ENCODE measurements at regions not wholly inside any gene's neighbourhood (a gene's known extent, or its start where the extent isn't known, plus 50 kb on each side); places are given as distances from the start of the nearest gene placed in this dataset.
"Not testable (repeated sequence)": the region's sequence is repeated elsewhere in the genome, so short reads cannot be mapped to it uniquely, and the experiment has no call there.

- no peaks in the 10 kb centered on the region for H3K36me3 Mint-ChIP-seq
- no peaks in the 10 kb centered on the region for H3K27me3 Mint-ChIP-seq
- H3K9me3 Mint-ChIP-seq, result no peaks in the 10 kb centered on the region
- no peak overlapping the region for H3K27ac Mint-ChIP-seq
- no peaks in the 10 kb centered on the region for H3K4me1 Mint-ChIP-seq
- H3K4me3 Mint-ChIP-seq, result no peak overlapping the region
Observed at GRCh38 chr6:165012183-165012582, 297.2 kb downstream of the C6orf118 start.

DNA sequence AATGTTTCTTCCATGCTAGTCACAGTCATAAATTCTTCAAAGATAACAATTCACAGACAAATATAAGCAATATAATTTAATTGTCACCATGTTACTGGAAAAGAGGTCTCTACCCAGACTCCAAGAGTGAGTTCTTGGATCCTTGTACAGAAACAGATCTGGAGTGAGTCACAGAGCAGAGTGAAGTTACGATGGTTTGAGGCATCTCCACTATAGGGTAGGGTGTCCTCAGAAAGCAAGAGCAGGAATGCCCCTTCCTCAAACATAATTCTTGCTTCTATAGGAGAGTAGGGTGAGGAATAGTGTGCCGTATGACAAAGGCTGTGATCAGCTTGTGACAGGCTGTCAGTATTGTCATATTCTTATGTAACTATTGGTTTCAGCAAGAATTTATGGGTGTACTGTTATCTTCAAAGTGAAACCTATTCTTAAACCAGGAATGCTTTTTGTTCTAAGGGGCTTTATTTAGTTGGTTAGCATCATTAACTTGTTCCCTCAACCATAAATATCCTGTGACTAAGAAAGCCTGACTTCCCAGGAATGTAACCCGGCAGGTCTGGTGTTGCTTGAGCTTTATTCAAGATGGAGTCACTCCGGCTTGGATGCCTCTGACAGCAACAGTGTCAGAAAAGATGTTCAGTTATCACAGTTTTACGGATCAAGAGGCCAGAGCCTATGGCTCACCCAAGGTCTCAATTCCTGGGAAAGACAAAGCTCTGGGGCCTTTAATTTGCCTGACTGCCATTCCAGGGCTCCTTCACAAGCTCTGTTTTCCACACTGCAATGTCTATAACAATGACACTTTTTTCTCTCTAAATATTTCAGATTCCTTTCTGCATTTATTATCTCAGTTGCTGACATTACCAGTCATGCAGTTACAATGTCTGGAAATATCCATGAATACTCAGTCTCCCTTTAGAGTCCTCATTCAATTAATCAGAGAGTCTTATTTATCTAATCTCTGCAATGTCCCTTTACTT lies 298.6 kb downstream of the C6orf118 start:
- no peak overlapping the region for H3K4me3 Mint-ChIP-seq
- H3K27me3 Mint-ChIP-seq, result no peaks in the 10 kb centered on the region
- no peaks in the 10 kb centered on the region for H3K9me3 Mint-ChIP-seq
- H3K27ac Mint-ChIP-seq, result no peak overlapping the region
- H3K36me3 Mint-ChIP-seq, result no peaks in the 10 kb centered on the region
- H3K4me1 Mint-ChIP-seq, result no peaks in the 10 kb centered on the region

DNA sequence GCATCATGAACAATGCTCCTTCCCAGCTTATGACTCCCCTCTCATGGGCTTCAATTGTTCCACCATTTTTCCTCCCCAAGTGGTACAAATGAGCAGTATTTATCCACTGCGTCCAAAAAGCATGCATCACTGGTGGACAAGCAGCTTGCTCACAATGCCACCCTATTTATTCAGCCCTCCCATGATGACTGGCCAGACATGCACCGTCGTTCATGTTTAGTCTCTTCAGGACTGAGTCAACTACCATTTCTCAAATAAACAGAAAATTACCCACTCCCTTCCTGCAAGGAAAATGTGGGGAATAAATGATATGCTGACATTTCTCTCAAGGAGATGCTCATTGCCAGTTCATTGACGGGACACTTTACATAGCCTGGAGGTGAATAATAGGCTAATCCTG lies 300.4 kb downstream of the C6orf118 start:
- H3K27me3 Mint-ChIP-seq, result no peaks in the 10 kb centered on the region
- H3K4me3 Mint-ChIP-seq, result no peak overlapping the region

DNA sequence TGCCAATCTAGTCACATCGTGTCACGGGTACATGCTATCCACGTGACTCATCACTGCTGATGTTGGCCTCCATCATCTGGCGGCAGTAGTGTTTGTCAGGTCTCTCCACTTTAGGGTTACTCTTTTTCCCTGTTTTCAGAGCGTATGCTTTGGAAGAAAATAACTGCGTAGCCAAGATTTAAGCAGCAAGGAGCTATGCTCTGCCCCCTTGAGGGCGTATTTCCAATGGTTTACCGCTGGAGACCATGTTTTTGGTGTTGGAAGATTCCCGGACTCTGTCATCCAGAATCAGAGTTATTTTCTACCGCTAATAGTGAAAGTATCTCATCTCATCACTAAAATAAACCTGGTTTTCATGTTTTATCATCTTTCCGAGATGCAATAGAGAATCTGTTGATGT lies 306.5 kb downstream of the C6orf118 start:
- no peaks in the 10 kb centered on the region for H3K36me3 Mint-ChIP-seq
- H3K27ac Mint-ChIP-seq, result no peak overlapping the region
- H3K27me3 Mint-ChIP-seq, result no peaks in the 10 kb centered on the region
- no peaks in the 10 kb centered on the region for H3K4me1 Mint-ChIP-seq
- H3K9me3 Mint-ChIP-seq, result peaks cover 5% of the 10 kb centered on the region
- no peak overlapping the region for H3K4me3 Mint-ChIP-seq

More for the DNA sequence above, 300.4 kb downstream of the C6orf118 start:
- H3K9me3 Mint-ChIP-seq, result peaks cover 5% of the 10 kb centered on the region
- H3K27ac Mint-ChIP-seq, result no peak overlapping the region
- H3K4me1 Mint-ChIP-seq, result no peaks in the 10 kb centered on the region
- no peaks in the 10 kb centered on the region for H3K36me3 Mint-ChIP-seq

- Mint-ChIP-seq H3K36me3 (no peaks in the 10 kb centered on the region), H3K9me3 (peaks cover 5% of the 10 kb centered on the region), H3K4me3 (no peak overlapping the region), H3K27me3 (no peaks in the 10 kb centered on the region), H3K27ac (no peak overlapping the region), H3K4me1 (no peaks in the 10 kb centered on the region)
Observed at GRCh38 chr6:165002358-165002757, 307.0 kb downstream of the C6orf118 start.

DNA sequence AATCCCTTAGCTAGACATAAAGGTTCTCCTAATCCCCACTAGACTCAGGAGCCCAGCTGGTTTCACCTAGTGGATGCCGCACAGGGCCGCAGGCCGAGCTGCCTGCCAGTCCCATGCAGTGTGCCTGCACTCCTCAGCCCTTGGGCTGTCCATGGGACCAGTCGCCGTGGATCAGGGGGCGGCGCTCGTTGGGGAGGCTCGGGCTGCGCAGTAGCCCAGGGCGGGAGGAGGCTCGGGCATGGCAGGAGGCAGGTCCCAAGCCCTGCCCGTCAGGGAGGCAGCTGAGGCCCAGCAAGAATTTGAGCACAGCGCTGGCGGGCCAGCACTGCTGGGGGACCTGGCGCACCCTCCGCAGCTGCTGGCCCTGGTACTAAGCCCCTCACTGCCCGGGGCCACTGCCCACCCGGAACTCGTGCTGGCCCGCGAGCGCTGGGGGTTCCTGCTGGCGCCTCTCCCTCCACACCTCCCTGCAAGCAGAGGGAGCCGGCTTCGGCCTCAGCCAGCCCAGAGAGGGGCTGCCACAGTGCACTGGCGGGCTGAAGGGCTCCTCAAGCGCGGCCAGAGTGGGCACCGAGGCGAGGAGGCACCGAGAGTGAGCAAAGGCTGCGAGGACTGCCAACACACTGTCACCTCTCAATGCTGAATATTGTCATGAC lies 307.8 kb downstream of the C6orf118 start:
- Mint-ChIP-seq H3K36me3 (no peaks in the 10 kb centered on the region), H3K4me1 (no peaks in the 10 kb centered on the region), H3K27me3 (no peaks in the 10 kb centered on the region), H3K9me3 (peaks cover 7% of the 10 kb centered on the region), H3K4me3 (no peak overlapping the region), H3K27ac (no peak overlapping the region)

- no peaks in the 10 kb centered on the region for H3K4me1 Mint-ChIP-seq
- no peaks in the 10 kb centered on the region for H3K27me3 Mint-ChIP-seq
- H3K27ac Mint-ChIP-seq, result no peak overlapping the region
- peaks cover 4% of the 10 kb centered on the region for H3K9me3 Mint-ChIP-seq
- no peak overlapping the region for H3K4me3 Mint-ChIP-seq
- no peaks in the 10 kb centered on the region for H3K36me3 Mint-ChIP-seq
Observed at GRCh38 chr6:164998297-164998696, 311.1 kb downstream of the C6orf118 start.

- Mint-ChIP-seq H3K27ac (no peak overlapping the region), H3K36me3 (no peaks in the 10 kb centered on the region), H3K27me3 (no peaks in the 10 kb centered on the region), H3K4me1 (no peaks in the 10 kb centered on the region), H3K9me3 (peaks cover 4% of the 10 kb centered on the region), H3K4me3 (no peak overlapping the region)
Observed at GRCh38 chr6:164996838-164997237, 312.6 kb downstream of the C6orf118 start.

GRCh38 chr6:164991573-164991972 lies 317.8 kb downstream of the C6orf118 start:
- H3K9me3 Mint-ChIP-seq, result peaks cover 2% of the 10 kb centered on the region
- H3K27me3 Mint-ChIP-seq, result no peaks in the 10 kb centered on the region
- H3K36me3 Mint-ChIP-seq, result no peaks in the 10 kb centered on the region
- H3K4me1 Mint-ChIP-seq, result no peaks in the 10 kb centered on the region
- no peak overlapping the region for H3K4me3 Mint-ChIP-seq
- H3K27ac Mint-ChIP-seq, result no peak overlapping the region

GRCh38 chr6:164990901-164991300 lies 318.5 kb downstream of the C6orf118 start:
- no peak overlapping the region for H3K4me3 Mint-ChIP-seq
- no peaks in the 10 kb centered on the region for H3K9me3 Mint-ChIP-seq
- no peaks in the 10 kb centered on the region for H3K27me3 Mint-ChIP-seq
- no peak overlapping the region for H3K27ac Mint-ChIP-seq
- H3K36me3 Mint-ChIP-seq, result no peaks in the 10 kb centered on the region
- no peaks in the 10 kb centered on the region for H3K4me1 Mint-ChIP-seq

- Mint-ChIP-seq H3K27ac (no peak overlapping the region), H3K4me3 (no peak overlapping the region), H3K9me3 (peaks cover 10% of the 10 kb centered on the region), H3K4me1 (no peaks in the 10 kb centered on the region), H3K36me3 (no peaks in the 10 kb centered on the region), H3K27me3 (peaks cover 1% of the 10 kb centered on the region)
Observed at GRCh38 chr6:164982389-164982788, 327.0 kb downstream of the C6orf118 start.

GRCh38 chr6:164967102-164967501 lies 342.3 kb downstream of the C6orf118 start:
- Mint-ChIP-seq H3K36me3 (no peaks in the 10 kb centered on the region), H3K9me3 (no peaks in the 10 kb centered on the region), H3K4me3 (no peak overlapping the region), H3K4me1 (no peaks in the 10 kb centered on the region), H3K27ac (no peak overlapping the region), H3K27me3 (no peaks in the 10 kb centered on the region)

DNA sequence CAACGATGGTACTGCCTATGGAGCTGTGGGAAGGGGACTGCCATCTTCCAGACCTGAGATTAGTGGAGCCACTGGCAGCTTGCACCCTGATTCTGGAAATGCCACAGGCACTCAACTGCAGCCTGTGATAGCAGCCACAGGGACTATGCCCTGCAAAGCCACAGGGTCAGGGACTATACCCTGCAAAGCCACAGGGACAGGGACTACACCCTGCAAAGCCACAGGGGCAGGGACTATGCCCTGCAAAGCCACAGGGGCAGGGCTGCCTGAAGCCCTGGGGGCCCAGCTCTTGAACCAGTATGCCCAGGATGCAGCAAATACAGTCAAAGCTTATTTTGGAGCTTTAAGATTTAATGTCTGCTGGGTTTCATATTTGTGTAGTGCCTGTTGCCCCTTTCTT lies 346.6 kb downstream of the C6orf118 start:
- Mint-ChIP-seq H3K9me3 (no peaks in the 10 kb centered on the region), H3K27me3 (no peaks in the 10 kb centered on the region), H3K4me1 (no peaks in the 10 kb centered on the region), H3K36me3 (no peaks in the 10 kb centered on the region), H3K27ac (no peak overlapping the region), H3K4me3 (no peak overlapping the region)

GRCh38 chr6:164947164-164947563 lies 362.2 kb downstream of the C6orf118 start:
- H3K27me3 Mint-ChIP-seq, result no peaks in the 10 kb centered on the region
- no peaks in the 10 kb centered on the region for H3K9me3 Mint-ChIP-seq
- no peaks in the 10 kb centered on the region for H3K4me1 Mint-ChIP-seq

DNA sequence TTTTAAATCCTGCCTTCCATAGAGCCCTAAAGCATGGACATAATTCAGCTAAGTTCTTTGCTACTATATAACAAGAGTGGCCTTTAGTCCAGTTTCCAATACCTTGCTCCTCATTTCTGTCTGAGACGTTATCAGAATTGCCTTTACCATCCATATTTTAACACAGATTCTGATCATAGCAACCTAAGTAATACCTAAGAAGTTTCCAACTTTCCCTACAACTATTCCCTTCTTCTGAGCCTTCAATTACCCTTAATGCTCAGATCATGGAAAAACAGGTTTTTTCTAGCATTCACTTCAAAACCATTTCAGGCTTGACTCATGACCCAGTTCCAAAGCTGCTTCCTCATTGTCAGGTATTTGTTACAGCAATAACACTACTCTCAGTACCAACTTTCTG lies 367.1 kb downstream of the C6orf118 start:
- Mint-ChIP-seq H3K9me3 (no peaks in the 10 kb centered on the region), H3K36me3 (no peaks in the 10 kb centered on the region), H3K27ac (no peak overlapping the region), H3K4me1 (no peaks in the 10 kb centered on the region), H3K27me3 (no peaks in the 10 kb centered on the region), H3K4me3 (no peak overlapping the region)

More at GRCh38 chr6:164947164-164947563, 362.2 kb downstream of the C6orf118 start:
- no peak overlapping the region for H3K4me3 Mint-ChIP-seq
- H3K36me3 Mint-ChIP-seq, result no peaks in the 10 kb centered on the region
- no peak overlapping the region for H3K27ac Mint-ChIP-seq

- H3K27ac Mint-ChIP-seq, H3K9me3 Mint-ChIP-seq, H3K4me3 Mint-ChIP-seq, H3K36me3 Mint-ChIP-seq, H3K27me3 Mint-ChIP-seq, H3K4me1 Mint-ChIP-seq: not testable (repeated sequence)
Observed at GRCh38 chr6:164933238-164933794, 376.1 kb downstream of the C6orf118 start.
